ENCODE measurements at regions not wholly inside any gene's neighbourhood (a gene's known extent, or its start where the extent isn't known, plus 50 kb on each side); places are given as distances from the start of the nearest gene placed in this dataset.
"Not testable (repeated sequence)": the region's sequence is repeated elsewhere in the genome, so short reads cannot be mapped to it uniquely, and the experiment has no call there.

- not testable (repeated sequence) for TF ChIP-seq CTCF (conservative IDR thresholded peaks at IDR 0.05; ENCODE audit: low read depth in 2 of 2); EZH2 (IDR thresholded peaks at IDR 0.05; ENCODE audit: low read depth, unreplicated experiment); POLR2AphosphoS5 (IDR thresholded peaks at IDR 0.05; ENCODE audit: low read depth)
These were observed 250.5 kb upstream of the NUPR2 start for GRCh38 chr7:56366701-56367100.
